GM21786 (cell line): ENCODE measurements at regions not wholly inside any gene's neighbourhood (a gene's known extent, or its start where the extent isn't known, plus 50 kb on each side); places are given as distances from the start of the nearest gene placed in this dataset.
"Not testable (repeated sequence)": the region's sequence is repeated elsewhere in the genome, so short reads cannot be mapped to it uniquely, and the experiment has no call there.

ENCODE experiments used
- ATAC-seq: cut with Tn5 transposase; IDR thresholded peaks from one replicate; pipeline ENCODE4 v1.9.1; 2021; ENCODE audit not compliant: unreplicated experiment

- ATAC-seq, result no peak
Observed at GRCh38 chr4:138634915-138635314, 380.7 kb upstream of the NOCT start.

DNA sequence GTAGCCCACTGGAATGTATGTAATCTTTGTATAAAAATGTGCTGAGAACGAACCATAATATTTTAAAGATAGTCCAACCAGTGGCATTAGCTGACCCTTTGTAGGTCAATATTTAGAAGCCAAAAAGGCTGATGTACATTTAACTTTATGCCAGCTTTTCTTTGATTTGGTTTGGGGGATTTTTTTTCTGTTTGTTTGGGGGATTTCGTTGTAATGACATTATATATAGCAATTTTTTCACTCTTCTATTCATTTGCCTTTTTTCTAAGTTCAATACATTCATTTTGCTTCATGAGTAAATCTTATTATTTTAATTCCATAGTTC is 382.0 kb upstream of the NOCT start:
- ATAC-seq, result no peak

- no peak for ATAC-seq
Observed at GRCh38 chr4:138632856-138633579, 382.6 kb upstream of the NOCT start.

- no peak for ATAC-seq
Observed at GRCh38 chr4:138630666-138631065, 384.9 kb upstream of the NOCT start.

DNA sequence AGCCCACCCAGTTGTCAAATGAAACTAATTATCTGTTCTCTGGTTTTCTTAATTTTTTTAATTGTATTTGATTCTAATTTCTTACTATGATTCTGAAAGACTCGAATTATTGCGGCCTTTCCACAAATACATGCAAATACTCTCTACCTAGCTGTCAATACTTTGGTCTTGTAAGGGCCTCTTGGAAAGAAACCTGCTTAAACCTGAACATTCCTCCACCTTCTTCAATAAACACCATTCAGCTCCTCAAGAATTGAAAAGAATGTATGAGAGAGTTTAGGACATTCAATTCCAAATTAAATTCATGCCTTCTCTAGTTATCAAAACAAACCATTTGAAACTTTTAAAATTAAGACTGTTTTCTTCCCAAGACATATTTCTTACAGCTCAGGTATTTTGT is 385.9 kb upstream of the NOCT start:
- no peak for ATAC-seq

DNA sequence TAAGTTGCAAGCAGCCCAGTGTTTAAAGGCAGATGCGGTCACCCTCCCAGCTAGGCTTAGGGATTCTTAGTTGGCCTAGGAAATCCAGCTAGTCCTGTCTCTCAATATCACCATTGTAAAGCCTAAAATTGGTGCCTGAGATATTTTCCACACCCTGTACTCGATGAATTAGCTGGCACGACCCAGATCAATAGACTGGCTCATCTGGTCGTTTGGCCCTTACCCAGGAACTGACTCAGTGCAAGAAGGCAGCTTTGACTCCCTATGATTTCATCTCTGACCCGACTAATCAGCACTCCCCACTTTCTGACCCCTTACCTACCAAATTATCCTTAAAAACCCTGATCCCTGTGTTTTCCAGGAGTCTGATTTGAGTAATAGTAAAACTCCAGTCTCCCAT is 384.9 kb upstream of the SLC7A11 start:
- ATAC-seq, result no peak

DNA sequence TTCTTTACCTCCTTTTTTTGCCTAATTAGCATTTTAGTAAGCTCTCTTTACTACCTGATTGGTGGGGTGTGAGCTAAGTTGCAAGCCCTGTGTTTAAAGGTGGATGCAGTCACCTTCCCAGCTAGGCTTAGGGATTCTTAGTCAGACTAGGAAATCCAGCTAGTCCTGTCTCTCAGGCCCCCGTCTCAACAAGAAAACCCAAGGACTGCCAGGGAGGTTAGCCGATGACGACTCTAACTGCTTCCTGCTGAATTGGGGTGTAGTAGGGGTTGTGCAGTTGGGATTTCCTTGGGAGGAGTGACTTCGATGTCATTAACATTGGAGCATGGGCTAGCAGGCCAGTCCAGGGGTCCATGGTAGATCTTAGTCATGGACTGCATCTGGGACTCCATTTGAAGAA is 380.2 kb upstream of the SLC7A11 start:
- ATAC-seq, result not testable (repeated sequence)

DNA sequence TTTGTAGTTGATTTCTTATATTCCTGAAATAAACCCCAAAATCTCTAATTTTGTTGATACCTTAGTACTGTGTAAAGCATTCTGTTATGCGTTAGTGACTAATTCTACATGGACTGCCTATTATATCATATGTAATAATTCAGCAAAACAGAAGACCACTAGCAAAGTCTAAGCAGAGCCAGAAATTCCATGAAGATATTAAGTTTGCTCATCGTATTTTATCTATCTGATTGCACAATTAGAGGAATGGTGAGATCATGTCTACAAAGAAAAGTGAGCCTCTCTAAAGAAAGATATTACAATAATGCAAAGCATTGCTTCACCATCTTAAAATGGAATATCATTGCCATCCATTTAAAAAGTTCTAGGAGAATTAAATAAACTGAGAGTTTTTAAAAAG is 374.6 kb upstream of the SLC7A11 start:
- no peak for ATAC-seq

- ATAC-seq, result no peak
Observed at GRCh38 chr4:138614398-138615142, 372.4 kb upstream of the SLC7A11 start.

- no peak for ATAC-seq
Observed at GRCh38 chr4:138612428-138612827, 370.3 kb upstream of the SLC7A11 start.

DNA sequence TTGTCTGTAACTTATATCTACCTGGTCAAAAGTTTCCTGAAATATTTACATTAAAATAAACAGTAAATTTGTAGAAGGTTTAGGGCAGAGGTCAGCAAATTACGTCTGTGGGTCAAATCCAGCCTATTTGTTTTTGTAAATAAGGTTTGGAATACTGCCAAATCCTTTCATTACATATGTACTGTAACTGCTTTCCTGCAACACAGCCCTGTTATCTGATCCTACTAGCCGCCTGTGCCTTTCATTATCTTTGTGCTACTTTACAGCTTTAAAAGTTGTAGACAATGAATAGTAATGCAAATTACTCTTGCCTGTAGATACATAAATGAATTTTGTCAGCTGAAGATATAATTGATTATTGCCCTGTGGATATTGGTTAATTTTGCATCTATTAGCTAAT is 369.6 kb upstream of the SLC7A11 start:
- ATAC-seq, result no peak

- ATAC-seq, result no peak
Observed at GRCh38 chr4:138611017-138611416, 368.9 kb upstream of the SLC7A11 start.

- peak; percentile 95 for ATAC-seq
Observed at GRCh38 chr4:138609943-138610350, 367.8 kb upstream of the SLC7A11 start.

DNA sequence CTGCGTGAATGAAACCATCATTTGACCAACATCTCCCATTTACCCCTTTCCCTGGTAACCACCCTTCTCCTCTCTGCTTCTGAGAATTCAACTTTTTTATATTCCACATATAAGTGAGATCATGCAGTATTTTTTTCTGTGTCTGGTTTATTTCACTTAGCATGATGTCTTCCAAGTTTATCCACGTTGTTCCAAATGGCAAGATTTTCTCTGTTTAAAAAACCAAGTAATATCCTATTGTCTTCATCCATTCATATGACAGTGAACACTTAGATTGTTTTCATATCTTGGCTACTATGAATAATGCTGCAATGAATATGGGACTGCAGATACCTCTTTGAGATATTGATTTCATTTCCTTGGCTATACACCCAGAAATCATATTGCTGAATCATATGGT is 362.4 kb upstream of the SLC7A11 start:
- no peak for ATAC-seq

GRCh38 chr4:138602664-138603063 is 360.5 kb upstream of the SLC7A11 start:
- no peak for ATAC-seq

DNA sequence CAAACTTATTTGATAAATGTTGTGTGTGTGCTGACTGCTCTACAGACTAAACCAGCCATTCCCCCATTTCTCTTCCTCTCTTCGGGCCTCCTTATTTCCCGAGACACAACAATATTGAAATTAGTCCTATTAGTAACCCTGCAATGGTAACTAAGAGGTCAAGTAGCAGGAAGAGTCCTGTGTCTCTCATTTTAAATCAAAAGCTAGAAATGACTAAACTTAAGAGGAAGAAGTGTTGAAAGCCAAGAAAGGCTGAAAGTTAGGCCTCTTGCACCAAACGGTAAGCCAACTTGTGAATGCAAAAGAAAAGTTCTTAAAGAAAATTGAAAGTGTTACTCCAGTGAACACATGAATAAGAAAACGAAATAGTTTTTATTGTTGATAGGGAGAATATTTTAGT is 357.8 kb upstream of the SLC7A11 start:
- ATAC-seq, result no peak

DNA sequence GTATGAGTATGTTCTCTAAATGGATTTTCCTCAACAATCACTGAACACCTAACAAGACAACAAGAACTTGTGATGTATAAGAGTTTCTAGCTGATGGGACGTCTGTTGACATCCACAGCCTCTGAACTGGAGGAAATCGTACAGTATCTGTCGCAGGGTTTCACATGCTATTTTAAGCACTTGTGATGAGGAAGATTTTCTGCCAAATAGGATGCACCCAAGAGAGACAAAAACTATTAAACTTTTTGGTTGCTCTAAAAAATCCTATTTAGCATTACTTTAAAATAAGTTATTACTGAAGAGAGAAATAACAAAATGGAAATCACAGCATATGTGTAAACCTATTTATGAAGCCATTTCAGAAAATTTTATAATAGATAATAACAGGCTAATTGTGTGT is 356.1 kb upstream of the SLC7A11 start:
- no peak for ATAC-seq

GRCh38 chr4:138596896-138597295 is 354.7 kb upstream of the SLC7A11 start:
- ATAC-seq, result no peak

DNA sequence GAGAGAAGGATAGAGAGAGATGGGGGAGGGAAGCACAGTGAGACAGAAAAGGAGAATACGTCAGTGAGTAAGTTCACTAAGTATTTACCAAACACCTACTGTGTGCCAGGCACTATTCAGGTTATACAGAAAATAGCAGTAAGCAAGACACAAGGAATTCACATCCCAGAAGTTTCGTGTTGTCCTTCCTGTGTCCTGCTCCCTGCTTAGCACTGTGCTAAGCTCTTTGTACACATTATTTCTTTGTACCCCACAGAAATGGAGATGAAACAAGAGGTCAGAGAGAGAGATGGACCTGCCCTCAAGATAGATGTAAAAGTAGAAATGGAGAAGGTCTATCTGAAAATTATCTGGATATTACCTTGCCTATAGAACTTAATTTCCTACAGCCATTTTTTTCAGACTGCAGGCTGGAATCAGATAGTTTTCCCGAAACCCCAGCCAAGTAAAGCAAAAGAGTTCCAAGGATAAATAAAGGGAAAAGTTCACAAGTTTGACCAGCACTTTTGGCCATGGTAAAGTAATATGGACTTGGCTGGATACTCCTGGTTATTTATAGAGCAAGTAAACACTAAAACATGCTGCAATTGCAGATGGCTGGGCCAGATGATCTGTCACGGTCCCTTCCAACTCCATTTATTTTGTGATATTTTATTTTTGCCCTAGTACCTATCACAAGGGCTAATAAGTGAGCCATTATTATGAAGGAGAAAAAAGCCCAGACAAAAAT is 353.7 kb upstream of the SLC7A11 start:
- ATAC-seq, result no peak

DNA sequence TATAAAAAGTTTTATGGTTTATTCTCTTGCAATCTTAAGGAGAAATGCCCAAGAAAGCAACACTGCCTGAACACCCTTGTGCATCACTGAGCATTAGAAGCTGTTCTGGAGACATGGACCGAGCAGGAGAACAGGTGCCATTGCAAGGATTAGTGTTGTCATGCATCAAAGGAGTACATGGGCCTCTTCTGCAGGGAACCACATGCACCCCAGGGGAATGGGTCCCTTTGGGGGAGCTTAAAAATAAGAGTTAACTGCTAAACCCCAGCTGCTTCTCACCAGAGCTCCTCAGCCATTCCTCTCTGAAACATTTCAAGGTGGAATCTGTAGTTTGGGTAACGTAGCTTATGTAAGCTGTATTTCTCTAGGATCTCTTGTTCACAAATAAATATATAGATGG is 353.0 kb upstream of the SLC7A11 start:
- no peak for ATAC-seq

- no peak for ATAC-seq
Observed at GRCh38 chr4:138592796-138593195, 350.6 kb upstream of the SLC7A11 start.

DNA sequence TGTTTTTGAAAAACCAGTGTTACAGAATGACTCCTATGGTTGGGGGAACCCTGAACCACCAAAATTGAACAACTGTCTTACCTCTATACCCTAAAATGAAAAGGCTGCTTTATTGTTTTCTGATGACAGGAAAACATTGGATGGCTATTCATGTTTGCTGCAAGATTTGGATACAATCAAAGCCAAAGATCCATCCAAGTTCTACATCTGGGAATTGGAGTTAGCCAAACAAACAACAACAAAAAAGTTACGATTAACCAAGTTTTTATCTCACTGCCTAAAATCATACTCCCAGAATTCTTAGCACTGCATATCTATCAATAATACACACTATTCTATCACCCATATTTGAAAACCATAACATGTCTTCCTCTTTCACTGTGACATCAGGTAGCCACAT is 349.7 kb upstream of the SLC7A11 start:
- ATAC-seq, result no peak
